GM21576 (cell line): ENCODE measurements at regions not wholly inside any gene's neighbourhood (a gene's known extent, or its start where the extent isn't known, plus 50 kb on each side); places are given as distances from the start of the nearest gene placed in this dataset.
A peak's percentile ranks its signal among the peaks of the same experiment; 100 is the strongest.

Experiments
- ATAC-seq: cut with Tn5 transposase; IDR thresholded peaks from one replicate; pipeline ENCODE4 v1.9.1; 2021; ENCODE audit warnings: mild to moderate bottlenecking, moderate library complexity; ENCODE audit not compliant: unreplicated experiment

- no peak for ATAC-seq
These were observed 143.3 kb downstream of the FTCDNL1 start for GRCh38 chr2:199707593-199708185.

GRCh38 chr2:199705538-199705937 is 145.5 kb downstream of the FTCDNL1 start:
- ATAC-seq = no peak

- ATAC-seq = no peak
These were observed 146.4 kb downstream of the FTCDNL1 start for GRCh38 chr2:199704358-199705238.

- ATAC-seq = no peak
These were observed 147.8 kb downstream of the FTCDNL1 start for GRCh38 chr2:199703199-199703598.

- ATAC-seq = no peak
These were observed 153.5 kb downstream of the FTCDNL1 start for GRCh38 chr2:199697469-199697868.

- ATAC-seq = no peak
These were observed 154.9 kb downstream of the FTCDNL1 start for GRCh38 chr2:199696048-199696447.

GRCh38 chr2:199693861-199694260 is 157.1 kb downstream of the FTCDNL1 start:
- no peak for ATAC-seq

GRCh38 chr2:199692489-199692888 is 158.5 kb downstream of the FTCDNL1 start:
- no peak for ATAC-seq

- ATAC-seq = no peak
These were observed 160.8 kb downstream of the FTCDNL1 start for GRCh38 chr2:199690225-199690624.

GRCh38 chr2:199685669-199686068 is 165.3 kb downstream of the FTCDNL1 start:
- no peak for ATAC-seq

- no peak for ATAC-seq
These were observed 166.2 kb downstream of the FTCDNL1 start for GRCh38 chr2:199684832-199685231.

GRCh38 chr2:199684168-199684567 is 166.8 kb downstream of the FTCDNL1 start:
- ATAC-seq = no peak

- ATAC-seq = no peak
These were observed 169.0 kb downstream of the FTCDNL1 start for GRCh38 chr2:199682001-199682400.

- no peak for ATAC-seq
These were observed 170.5 kb downstream of the FTCDNL1 start for GRCh38 chr2:199680482-199680881.

GRCh38 chr2:199679883-199680282 is 171.1 kb downstream of the FTCDNL1 start:
- ATAC-seq = no peak

GRCh38 chr2:199677881-199678280 is 173.1 kb downstream of the FTCDNL1 start:
- no peak for ATAC-seq

- no peak for ATAC-seq
These were observed 182.3 kb downstream of the FTCDNL1 start for GRCh38 chr2:199668645-199669044.

- ATAC-seq = peak; percentile 81
These were observed 187.8 kb downstream of the FTCDNL1 start for GRCh38 chr2:199663157-199663556.

- no peak for ATAC-seq
These were observed 188.7 kb downstream of the FTCDNL1 start for GRCh38 chr2:199662255-199662654.

GRCh38 chr2:199660167-199660566 is 190.8 kb downstream of the FTCDNL1 start:
- no peak for ATAC-seq

GRCh38 chr2:199659207-199659606 is 191.8 kb downstream of the FTCDNL1 start:
- ATAC-seq = no peak

GRCh38 chr2:199646439-199646838 is 188.7 kb upstream of the SATB2 start:
- ATAC-seq = peak; percentile 90
